ENCODE measurements at regions not wholly inside any gene's neighbourhood (a gene's known extent, or its start where the extent isn't known, plus 50 kb on each side); places are given as distances from the start of the nearest gene placed in this dataset.

DNA sequence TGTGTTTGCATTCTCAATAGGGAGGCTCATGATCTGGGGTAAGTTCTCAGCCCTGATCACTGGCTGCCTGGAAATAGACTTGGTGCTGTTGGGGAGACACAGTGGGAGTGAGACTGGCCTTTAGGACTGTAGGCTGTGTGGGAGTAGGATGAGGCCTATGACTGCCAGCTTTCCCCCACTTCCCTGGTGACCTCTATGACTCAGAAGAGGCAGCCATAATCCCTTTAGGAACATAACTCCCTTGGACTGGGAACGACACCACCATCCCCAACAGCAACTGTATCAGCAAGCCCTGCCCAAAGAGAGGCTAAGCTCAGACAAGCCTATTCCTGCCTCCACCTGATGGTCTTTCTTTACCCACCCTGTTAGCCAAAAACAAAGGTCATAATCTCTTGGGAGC lies 91.3 kb downstream of the SUCNR1 start:
- Histone ChIP-seq H3K4me3 (no peak overlapping the region), H3K36me3 (no peaks in the 10 kb centered on the region), H3K9me3 (no peaks in the 10 kb centered on the region), H3K4me1 (ENCODE audit: control insufficient read depth in 1 of 2, low read depth in 2 of 2) (peaks cover 3 to 27% of the 10 kb centered on the region in 2 donors), H3K27me3 (replicated peaks; ENCODE audit: insufficient read depth) (no peaks in the 10 kb centered on the region), H3K27ac (no peak overlapping the region)
- DNase-seq (ENCODE audit: low spot score) (no peak), ATAC-seq (ENCODE audit: insufficient number of reproducible peaks, low FRiP score, low read depth) (no peak)
- TF ChIP-seq, protein P1, sequence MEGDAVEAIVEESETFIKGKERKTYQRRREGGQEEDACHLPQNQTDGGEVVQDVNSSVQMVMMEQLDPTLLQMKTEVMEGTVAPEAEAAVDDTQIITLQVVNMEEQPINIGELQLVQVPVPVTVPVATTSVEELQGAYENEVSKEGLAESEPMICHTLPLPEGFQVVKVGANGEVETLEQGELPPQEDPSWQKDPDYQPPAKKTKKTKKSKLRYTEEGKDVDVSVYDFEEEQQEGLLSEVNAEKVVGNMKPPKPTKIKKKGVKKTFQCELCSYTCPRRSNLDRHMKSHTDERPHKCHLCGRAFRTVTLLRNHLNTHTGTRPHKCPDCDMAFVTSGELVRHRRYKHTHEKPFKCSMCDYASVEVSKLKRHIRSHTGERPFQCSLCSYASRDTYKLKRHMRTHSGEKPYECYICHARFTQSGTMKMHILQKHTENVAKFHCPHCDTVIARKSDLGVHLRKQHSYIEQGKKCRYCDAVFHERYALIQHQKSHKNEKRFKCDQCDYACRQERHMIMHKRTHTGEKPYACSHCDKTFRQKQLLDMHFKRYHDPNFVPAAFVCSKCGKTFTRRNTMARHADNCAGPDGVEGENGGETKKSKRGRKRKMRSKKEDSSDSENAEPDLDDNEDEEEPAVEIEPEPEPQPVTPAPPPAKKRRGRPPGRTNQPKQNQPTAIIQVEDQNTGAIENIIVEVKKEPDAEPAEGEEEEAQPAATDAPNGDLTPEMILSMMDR (IDR thresholded peaks at IDR 0.05): no peak

DNA sequence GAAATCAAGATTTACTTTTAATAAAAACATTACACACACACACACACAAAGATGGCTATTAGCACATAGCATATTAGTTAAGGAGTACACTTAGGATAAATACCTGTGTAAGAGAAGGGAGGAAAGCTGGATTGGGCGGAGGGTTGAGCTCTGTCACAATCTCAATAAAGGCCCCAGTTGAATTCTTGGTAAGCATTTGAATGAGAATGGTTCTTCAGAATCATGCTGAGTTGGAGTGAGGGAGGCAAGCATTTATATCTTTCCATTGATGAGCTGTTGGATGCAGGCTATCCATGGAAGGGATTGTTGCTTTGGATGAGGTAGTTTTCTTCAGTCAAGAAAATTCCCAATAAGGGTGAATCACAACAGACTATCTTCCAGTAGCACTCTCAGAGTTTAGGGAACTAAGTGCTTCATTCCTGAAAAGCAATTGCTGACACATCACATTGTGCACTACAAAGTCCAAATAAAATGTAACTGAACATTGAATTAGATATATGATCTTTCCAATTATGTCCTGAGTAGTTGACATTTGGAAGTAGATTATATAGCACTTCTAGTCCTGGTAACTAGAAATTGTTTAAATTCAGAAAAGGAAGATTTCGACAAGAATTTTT lies 95.7 kb downstream of the SUCNR1 start:
- TF ChIP-seq, protein P1 (IDR thresholded peaks at IDR 0.05): no peak
- peaks cover 0 to 9% of the 10 kb centered on the region in 2 donors for H3K4me1 ChIP-seq (ENCODE audit: control insufficient read depth in 1 of 2, low read depth in 2 of 2)
- no peaks in the 10 kb centered on the region for H3K27me3 ChIP-seq (replicated peaks; ENCODE audit: insufficient read depth)
- no peaks in the 10 kb centered on the region for H3K36me3 ChIP-seq
- H3K9me3 ChIP-seq: no peaks in the 10 kb centered on the region
- H3K4me3 ChIP-seq: no peak overlapping the region
- H3K27ac ChIP-seq: no peak overlapping the region
- DNase-seq (ENCODE audit: low spot score) (no peak), ATAC-seq (ENCODE audit: insufficient number of reproducible peaks, low FRiP score, low read depth) (no peak)

DNA sequence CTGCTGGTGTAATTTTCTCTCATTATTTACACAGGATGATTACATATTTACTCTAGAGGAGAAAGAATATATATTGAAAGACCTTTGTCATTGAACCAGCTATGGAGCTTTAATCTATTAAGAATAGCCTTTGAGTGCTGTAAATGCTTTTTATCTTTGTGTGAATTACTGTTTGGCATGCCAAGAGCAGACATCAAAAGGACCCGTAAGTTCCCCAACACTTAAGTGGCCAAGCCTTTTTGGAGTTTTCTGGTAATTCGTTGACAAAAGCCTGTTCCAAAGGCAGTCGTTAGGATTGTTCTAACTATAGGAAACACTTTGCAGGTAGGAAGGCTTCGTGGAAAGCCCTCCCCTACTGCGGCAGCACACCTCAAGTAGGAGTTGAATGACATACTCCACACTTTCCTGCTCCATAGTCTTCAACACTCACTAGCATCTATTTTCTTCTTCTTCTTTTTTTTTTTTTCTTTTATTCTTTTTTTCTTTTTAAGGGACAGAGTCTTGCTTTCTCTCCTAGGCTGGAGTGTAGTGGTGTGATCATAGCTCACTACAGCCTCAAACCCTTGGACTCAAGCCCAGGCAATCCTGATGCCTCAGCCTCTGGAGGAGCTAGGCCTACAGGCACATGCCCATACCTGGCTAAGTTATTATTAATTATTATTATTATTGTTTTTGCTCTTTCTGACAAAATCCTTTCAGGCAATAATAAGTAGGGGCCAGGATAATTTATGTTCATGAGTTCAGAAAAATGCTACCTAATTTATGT lies 98.6 kb downstream of the SUCNR1 start:
- no peak for ATAC-seq (ENCODE audit: insufficient number of reproducible peaks, low FRiP score, low read depth)
- DNase-seq (ENCODE audit: low spot score): no peak
- H3K9me3 ChIP-seq: no peaks in the 10 kb centered on the region
- TF ChIP-seq, protein P1 (IDR thresholded peaks at IDR 0.05): no peak
- no peaks in the 10 kb centered on the region for H3K36me3 ChIP-seq
- no peak overlapping the region for H3K4me3 ChIP-seq
- no peak overlapping the region for H3K27ac ChIP-seq
- no peaks in the 10 kb centered on the region for H3K27me3 ChIP-seq (replicated peaks; ENCODE audit: insufficient read depth)
- peaks cover 17 to 24% of the 10 kb centered on the region in 2 donors for H3K4me1 ChIP-seq (ENCODE audit: control insufficient read depth in 1 of 2, low read depth in 2 of 2)

DNA sequence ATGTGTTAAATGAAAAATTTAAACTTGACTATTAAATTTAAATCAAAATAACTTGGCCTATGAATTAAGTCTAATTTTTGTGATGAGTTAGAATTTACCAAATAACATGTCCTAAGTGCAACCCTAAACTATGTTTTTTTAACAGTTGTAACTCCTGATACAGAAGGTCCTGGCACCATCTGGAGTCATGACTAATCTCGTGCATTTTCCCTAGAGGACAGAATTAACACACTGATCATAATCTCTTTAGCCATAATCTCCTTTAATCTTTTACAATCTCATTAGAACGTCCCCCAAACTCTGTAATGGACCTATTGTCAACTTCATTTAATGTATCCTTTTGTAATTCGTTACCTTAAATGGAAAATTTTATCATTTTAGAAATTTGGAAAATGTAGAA lies 100.6 kb downstream of the SUCNR1 start:
- no peak overlapping the region for H3K4me3 ChIP-seq
- H3K27ac ChIP-seq: no peak overlapping the region
- peaks cover 17 to 24% of the 10 kb centered on the region in 2 donors for H3K4me1 ChIP-seq (ENCODE audit: control insufficient read depth in 1 of 2, low read depth in 2 of 2)
- no peak for DNase-seq (ENCODE audit: low spot score)
- TF ChIP-seq, protein P1 (IDR thresholded peaks at IDR 0.05): no peak
- H3K27me3 ChIP-seq (replicated peaks; ENCODE audit: insufficient read depth): no peaks in the 10 kb centered on the region
- H3K36me3 ChIP-seq: no peaks in the 10 kb centered on the region
- no peaks in the 10 kb centered on the region for H3K9me3 ChIP-seq
- no peak for ATAC-seq (ENCODE audit: insufficient number of reproducible peaks, low FRiP score, low read depth)

DNA sequence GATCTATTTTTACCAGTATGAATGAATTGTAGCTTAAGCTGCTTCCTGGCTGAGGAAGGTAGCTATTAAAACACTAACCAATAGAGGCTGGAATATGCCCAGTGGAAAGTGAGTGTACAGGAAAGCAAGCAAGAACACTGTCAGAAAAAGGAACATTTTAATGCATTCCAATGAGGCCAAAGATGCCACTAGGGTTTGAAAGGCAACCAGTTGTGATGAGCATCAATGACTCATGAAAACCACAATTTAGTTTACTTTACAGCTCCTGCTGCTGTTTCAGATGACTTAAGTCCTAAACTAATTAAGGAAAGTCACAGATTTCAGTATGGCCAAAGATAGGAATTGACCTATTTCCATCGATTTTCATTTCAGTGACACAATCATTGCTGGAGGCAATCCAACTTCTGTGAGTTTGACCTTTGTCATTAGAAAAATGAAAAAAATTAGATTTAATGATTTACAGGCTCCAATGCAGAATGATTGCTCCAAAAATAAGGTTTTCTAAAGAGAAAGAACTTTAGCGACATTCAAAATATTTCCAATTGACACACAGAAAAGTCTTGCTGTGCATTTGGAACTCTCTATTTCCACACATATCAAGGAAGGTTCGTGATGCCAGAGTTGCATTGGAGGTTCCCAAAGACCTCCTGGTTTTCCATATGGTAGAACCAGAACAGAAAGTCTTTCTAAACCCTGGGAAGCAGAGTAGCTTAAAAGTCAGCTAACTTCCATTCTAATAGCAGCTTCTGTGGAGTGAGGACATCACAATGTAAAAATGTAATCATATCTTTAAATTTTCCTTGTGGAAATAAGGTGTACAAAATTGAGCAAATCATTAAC lies 103.0 kb downstream of the SUCNR1 start:
- Histone ChIP-seq H3K27me3 (replicated peaks; ENCODE audit: insufficient read depth) (no peaks in the 10 kb centered on the region), H3K4me1 (ENCODE audit: control insufficient read depth in 1 of 2, low read depth in 2 of 2) (peaks cover 17 to 24% of the 10 kb centered on the region in 2 donors), H3K9me3 (no peaks in the 10 kb centered on the region), H3K36me3 (no peaks in the 10 kb centered on the region), H3K27ac (peak overlapping the region; percentile 10 to 61), H3K4me3 (peak overlapping the region; percentile 3)
- TF ChIP-seq, protein P1 (IDR thresholded peaks at IDR 0.05): no peak
- ATAC-seq (ENCODE audit: insufficient number of reproducible peaks, low FRiP score, low read depth): peak; percentile 69
- DNase-seq (ENCODE audit: low spot score): peak; percentile 2
